ENCODE measurements at regions not wholly inside any gene's neighbourhood (a gene's known extent, or its start where the extent isn't known, plus 50 kb on each side); places are given as distances from the start of the nearest gene placed in this dataset.

DNA sequence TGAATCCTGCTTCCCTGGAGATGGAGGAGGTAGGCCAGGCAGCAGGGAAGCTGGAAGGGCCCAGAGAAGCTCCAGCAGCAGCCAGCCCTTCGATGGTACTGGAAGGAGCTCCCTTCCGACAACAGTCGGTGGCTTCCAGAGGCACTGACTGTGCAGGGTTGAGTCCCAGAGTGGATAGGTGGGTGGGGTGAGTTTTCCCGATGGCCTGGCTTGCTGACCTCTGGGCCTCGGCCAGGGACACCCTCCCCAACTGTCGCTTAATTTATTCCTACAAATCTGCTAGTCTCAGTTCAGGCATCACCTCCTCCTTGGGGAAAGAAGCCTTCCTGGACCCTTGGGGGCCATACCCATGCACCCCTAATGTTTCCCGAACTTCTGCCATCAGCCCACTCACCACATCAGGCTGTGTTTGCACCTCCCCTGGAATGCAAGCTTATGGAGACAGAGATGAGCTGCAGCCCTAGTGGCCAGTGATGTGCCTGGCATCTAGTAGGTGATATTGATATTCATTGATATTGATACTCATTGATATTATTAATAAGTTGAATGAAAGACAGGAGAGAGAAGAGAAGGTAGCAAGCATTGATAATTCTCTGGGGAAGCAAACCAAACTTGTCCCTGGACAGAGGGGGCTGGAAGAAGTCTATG, 104.6 kb upstream of the BOD1 start:
- DNase-seq: no peak

DNA sequence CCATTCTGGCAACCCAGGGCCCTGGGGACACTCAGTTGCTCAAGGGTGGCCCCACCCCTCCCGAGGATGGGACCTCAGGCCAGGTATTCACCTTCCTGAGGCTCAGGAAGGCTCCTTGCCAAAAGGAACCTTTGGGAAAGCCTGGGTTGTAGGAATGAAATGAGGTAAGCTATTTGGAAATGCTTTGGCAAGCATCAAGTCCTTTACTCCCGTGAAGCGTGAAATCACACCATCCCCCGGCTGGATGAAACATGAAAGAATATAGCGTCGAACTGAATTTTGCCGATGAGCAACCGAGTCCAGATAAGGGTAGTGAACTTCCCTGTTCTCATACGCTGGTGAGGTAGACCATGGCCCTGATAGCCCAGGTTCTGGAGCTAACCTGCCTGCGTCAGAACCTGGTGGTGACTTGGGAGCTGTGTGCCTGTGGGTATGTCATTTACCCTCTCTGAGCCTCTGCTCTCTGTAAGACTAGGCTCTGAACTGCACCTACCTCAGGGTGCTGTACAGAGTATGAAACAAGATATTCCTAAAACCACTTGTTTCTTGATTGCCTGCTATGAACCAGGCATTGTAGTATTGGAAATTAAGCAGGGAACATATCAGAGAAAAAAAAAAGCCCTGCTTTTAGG, 105.3 kb upstream of the BOD1 start:
- no peak for DNase-seq

DNA sequence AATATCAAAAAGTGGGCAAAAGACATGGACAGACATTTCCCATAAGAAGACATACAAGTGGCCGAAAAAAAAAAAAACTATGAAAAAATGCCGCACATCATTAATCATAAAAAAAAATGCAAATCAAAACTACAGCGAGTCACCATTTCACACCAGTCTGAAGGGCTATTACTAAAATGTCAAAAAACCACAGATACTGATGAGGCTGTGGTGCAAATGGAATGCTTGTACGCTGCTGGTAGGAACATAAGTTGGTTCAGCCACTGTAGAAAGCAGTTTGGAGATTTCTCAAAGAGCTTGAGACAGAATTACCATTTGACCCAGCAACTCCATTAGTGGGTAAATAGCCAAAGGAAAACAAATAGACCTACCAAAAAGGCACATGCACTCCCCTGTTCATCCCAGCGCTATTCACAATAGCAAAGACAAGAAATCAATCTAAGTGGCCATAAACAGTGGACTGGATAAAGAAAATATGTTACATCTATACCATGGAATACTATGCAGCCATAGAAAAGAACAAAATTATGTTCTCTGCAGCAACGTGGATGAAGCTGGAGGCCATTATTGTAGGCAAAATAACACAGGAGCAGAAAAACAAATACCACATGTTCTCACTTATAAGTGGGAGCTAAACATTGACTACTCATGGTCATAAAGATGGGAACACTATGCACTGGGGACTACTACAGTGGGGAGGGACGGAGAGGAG, 110.6 kb upstream of the BOD1 start:
- no peak for DNase-seq

DNA sequence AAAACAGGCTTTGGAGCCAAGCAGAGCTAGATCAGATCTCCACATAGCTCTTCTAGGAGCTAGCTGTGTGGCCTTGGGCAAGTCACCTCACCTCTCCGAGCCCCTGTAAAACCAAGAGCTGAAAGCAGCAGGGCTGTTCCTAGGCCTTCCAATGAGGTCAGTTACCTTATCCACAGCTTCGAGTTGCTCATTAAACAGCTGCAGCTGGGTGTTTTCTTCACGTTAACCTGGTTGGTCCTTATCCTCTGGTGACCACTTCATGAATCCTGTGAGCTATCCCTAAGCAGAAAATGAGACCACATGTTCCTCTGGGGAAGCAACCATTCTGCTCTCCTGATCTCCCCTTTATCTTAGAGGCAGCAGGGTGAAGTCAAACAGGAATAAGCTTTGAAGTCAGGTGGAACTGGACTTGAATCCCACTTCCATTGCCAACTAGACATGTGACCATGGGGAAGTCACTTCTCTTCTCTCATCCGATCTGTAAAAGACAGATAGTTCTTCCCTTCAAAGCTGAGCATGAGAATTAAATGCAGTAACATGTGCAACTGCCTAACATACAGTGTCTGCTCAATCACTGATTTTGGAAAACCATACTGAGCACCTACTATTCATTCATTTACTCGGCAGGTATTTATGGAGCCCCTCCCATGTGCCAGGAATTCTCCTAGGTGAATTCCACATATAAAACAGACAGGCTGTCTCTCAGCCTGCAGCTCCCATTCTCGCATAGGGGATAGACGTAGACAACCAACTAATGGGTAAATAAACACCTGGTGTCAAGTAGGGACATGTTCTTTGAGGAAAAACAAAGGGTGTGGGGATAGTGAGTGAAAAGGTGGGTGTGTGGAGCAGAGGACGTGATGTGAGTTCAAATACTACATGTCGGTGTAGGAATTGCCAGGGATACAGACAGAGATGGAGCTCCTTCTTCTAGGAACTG, 111.7 kb upstream of the BOD1 start:
- no peak for DNase-seq

DNA sequence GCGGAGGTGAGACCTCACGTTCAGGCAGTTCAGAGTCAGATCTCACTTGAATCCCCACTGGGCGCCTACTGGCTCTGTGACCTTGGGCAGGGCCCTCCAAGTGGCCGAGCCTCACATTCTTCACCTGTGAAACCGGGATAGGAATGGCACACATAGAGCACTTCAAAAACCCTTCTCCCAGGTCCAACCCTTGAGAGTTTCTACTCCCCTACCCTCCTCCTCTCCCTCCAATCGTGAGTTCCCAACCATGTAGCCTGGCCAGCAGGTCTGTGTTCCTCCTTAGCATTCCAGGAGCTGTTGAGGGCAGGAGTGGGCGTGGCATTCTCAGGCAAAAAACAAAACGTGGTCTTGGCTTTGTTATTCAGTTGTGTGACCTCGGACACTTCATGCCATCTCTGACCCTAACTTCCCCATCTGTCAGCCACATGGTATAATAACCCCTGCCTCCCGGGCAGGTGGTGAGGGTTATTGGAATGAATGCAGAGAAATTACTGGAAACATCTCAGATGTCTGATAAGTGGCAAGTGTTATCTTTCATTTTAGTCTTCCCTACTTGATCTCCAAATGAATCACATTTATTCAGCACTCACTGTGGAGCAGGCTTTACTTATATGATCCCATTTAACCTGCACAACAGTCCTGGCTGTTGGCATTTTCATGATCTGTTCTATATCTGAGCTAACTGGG, 112.8 kb upstream of the BOD1 start:
- DNase-seq: no peak

DNA sequence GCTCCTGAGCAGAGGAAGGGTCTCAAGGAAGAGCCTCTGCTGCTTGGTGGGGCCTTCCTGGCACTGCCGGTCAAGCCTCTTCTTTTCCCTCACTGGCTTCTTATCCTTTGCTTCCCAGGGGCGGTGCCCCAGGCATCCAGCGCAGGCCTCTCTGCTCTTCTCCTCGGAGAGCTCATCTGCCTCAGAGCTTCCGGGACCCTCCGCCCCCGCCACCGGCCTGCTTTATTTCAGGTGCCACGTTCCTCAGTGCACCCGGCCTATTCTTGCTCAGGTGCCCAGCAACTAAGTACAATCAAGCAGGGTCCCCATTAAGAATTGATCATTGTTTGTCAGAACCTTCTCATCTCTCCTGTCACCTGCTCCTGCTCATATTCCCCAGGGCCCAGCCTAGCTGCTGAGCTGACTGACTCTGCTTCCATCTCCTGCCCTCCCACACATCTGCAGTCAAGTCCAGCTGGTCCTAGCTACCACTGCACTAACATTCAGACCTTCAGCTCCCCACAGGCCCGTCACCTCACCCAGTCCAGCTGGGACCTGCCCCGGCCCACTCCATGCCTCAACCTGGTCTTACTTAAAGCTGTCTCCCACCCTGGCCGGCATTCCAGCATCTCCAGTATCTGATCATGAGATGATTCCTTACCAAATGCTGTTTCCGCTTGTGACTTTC, 114.3 kb upstream of the BOD1 start:
- DNase-seq: no peak

DNA sequence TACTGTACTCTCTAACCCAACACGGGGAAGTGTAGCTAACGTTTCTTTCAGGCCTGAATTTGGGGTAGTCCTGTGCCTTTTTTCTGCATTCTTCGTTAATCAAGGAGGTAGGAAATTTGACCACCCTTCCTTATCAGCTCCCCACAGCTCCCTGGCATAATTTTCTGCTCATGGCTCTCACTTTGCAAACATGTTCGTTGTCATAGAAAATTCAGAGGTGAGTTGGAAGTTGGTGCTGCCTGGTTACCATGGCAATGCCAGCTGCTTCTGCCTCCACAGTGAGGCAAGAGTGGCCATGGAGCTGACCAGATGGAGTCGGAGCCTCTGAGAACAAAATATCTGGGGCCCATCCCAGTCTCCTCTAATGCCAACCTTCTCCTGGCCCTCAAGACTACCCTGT, 116.6 kb upstream of the BOD1 start:
- DNase-seq: no peak

DNA sequence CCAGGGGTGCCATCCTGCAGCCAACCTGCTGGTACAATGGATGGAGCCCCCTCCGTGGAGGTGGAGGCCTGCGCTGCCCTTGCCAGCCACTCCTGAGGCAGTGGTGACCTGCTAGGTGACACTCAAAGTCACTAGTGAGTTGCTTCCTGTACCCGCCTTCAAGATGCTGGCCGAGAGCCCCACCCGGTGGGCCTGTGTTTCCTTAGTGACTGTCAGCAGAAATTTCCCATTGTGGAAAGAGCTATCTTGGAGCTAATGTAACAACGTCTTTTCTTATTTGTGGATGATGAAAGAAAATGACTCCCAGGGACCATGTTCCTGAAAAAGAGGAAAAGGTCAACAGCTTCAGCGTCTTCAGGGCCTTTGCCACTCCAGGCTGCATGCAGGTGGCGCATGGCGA, 117.0 kb upstream of the BOD1 start:
- DNase-seq: no peak

DNA sequence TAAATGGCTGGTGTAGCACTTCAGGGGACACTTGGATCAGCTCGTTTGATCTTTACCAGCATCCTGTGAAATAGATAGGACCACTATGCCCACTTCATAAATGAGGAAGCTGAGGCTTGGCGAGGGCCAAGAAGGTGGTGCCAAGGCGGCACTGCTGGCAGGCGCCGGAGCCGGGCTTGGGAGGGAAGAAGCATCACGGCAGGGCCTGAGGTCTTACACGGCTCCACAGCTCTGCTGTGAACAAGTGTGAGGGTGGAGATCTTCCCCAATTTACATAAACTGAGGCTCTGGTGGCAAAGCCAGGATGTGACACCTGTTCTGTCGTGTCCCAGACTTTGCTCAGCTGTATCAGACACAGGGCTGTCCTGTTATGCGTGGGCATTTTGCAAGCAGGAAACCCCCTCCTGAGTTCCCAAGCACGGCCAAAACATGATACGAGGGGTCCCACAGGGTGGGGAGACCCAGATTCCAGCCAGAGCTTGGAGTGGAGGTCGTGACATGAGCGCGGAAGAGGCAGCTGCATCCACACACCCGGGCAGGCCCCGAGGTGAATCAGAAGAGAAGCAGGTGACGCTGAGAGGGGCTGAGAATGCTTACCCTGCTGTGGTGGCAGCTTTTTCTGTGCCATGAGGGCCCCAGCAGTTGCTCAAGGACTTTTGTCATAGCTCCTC, 117.5 kb upstream of the BOD1 start:
- no peak for DNase-seq

DNA sequence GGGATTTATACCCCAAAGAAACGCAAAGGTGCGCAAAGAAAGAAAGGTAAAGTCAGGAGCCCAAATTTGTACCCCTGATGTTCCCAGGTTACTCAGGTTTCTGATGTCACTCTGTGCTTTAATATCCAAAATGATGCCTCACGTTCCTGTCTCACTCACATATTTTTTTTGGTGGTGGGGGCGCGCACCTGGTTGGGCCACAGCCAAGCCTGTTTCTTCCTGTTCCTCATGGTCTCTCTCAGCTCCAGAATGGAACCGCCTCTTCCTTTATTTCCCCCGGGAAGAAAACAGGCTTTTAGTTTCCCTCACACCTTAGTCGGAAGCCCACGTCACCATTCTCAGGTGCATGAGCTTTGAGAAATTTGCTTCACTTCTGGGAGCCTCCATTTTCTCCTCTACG, 118.3 kb upstream of the BOD1 start:
- DNase-seq: no peak

DNA sequence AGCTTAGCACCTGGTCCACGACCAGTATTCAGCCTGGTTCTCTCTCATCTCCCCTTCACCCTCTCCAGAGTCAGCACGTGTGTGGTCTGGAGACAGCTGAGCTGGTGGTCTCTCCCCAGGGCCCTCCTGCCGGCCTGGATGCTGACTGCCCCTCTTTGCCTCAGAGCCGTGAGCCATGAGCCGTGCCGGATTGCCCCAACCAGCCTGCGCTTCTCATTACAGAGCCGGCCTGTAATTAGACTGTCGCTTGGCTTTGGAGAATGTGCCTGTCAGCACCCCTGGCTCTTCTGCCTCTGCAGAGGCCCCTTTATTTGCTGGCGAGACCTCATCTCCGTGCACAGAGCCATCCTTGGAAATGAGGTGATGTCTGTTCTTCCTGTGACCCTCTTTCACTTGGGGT, 118.7 kb upstream of the BOD1 start:
- DNase-seq: no peak

DNA sequence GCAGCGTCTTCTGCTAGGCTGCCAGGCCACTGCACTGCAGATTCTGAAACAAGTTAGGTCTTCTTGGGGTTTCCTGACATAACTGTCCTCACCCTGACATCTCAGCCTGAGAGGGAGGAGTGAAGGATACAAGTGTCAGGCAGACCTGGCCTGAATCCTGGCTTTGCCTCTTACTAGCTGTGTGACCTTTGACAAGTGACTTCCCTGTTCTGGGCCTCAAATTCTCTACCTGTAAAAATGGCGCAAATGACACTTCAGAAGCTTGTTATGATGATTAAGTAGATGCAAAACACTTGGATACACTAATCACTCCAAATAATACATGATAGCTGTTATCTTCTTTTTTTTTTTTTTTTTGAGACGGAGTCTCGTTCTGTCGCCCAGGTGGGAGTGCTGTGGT, 119.2 kb upstream of the BOD1 start:
- DNase-seq: no peak

DNA sequence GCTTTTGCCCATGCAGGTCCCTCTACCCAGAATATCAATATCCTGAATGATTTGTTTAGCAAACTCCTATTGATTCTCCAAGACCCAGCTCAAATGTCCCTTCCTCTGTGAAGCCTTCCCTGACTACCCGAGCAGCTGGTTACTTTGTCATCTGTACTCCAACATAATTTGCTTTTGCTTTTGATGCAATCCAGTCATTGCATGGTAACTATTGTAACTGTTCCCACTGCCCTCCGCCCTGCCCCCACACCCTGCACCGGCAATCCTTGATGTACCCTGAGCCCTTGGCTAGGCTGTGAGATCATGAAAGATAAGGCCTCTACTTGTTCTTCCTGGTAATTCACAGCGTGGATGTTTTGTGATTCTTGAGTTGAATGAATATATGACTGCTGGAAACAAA, 119.9 kb upstream of the BOD1 start:
- DNase-seq: no peak

DNA sequence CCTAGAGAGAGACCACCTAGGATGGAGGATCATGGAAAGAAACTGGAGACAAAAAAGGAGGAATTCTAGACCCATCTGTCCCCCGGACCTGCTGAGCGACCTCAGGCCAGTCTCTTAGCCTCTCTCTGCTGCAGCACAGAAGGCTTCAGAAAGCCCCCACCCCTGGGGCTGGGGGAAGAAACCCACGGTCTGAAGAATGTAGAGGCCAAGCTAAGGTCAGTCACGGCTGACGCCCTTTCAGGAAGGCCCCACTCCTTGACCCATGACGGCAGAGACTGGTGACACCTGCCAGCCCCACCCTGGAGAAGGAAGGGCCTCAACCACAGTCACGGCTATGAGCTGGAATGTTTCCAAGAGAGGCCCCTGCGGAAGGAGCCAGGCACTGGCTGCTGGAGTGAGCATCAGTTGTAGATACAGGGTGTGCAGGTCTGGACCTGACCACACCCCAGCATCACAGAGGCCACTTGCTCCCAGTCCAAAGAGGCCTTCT, 120.5 kb upstream of the BOD1 start:
- DNase-seq: no peak

DNA sequence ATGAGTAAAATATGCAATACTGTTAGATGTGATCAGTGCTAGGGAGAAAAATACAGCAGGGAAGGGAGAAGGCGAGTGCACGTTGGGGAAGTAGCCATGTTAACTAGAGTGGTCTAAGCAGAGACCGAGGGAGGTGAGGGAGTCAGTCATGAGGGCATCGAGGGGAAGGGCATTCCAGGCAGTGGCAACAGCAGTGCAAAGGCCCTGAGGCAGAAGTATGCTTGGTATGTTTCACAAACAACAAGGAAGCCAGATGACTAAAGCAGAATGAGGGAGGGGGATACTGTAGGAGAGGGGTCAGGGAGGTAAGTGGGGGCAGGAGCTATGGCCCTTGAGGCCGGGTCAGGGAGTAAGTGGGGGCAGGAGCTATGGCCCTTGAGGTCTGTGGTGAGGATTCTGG, 123.3 kb upstream of the BOD1 start:
- no peak for DNase-seq

DNA sequence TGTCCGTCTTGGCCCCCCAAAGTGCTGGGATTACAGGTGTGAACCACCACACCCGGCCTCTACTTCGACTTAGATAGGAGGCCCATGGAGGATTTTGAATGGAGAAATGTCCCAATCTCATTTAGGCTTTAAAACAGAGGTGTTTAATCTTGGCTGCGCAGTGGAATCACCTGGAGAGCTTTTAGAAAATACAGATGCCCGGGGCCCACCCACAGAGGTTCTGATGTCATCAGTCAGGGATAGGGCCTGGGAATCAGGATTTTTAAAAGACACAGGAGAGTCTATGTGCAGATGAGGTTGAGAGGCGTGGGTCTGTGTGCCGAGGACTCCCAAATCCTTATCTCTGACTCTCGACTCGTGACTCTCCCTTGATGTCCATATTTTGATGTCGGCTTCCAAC, 124.0 kb upstream of the BOD1 start:
- DNase-seq: no peak

DNA sequence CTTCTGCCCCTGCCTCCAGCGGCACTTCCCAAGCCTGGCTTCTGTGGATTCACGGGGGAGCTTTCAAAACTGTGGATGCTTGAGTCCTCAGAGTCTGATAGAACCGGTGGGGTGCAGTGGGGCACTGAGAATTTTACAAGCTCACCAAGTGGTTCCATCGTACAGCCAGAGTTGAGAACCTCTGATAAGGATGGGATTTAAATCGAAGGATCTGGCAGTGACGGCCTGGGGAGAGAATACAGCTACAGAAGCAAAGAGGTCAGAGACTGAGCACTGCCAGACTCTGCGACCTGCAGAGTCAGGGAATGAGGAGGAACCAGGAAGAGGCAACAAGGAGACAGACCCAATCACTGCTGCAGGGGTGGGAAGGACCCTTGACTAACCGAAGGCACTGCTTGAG, 124.6 kb upstream of the BOD1 start:
- no peak for DNase-seq

DNA sequence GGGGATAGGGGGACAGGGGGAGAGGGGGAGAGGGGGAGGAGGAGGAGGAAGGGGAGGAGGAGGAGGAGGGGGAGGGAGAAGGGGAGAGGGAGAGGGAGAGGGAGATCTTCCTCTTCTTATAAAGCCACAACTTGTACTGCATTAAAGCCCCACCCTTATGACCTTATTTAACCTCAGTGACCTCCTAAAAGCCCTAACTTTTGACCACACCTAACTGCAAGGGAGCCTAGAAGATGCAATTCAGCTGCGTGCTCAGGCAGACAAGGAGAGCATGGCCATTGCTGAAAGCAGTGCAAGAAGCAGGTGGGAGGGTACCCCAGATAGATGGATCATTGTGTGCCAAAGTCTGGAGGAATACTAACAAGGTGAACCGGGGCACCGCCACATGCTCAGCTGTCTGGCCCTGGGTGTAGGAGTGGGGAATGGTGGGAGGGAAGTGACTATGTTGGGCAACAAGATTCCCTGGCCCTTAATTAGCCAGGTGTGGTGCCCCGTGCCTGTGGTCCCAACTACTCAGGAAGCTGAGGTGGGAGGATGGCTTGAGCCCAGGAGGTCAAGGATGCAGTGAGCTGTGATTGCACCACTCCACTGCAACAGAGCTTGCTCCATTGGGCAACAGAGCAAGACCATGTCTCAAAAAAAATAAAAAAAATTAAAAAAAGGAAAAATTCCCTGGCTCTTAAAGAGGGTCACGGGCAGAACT, 125.4 kb upstream of the BOD1 start:
- DNase-seq: no peak

DNA sequence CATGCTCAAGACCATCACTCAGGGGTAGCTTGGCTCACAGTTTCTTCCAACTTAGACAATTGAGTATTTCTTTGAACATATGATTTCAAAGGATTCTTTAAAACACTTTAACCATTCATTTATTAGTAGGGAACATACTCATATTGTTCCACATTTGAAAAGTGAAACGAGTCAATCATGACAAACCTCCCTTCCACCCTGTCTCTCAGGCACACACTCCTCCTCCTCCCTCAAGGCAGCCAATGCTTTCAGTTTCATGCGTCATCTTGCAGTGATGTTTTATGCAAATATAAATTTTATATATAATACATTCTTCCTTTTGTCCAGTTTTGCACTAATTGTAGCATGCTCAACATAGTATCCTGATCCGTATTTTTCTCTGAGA, 126.0 kb upstream of the BOD1 start:
- no peak for DNase-seq

DNA sequence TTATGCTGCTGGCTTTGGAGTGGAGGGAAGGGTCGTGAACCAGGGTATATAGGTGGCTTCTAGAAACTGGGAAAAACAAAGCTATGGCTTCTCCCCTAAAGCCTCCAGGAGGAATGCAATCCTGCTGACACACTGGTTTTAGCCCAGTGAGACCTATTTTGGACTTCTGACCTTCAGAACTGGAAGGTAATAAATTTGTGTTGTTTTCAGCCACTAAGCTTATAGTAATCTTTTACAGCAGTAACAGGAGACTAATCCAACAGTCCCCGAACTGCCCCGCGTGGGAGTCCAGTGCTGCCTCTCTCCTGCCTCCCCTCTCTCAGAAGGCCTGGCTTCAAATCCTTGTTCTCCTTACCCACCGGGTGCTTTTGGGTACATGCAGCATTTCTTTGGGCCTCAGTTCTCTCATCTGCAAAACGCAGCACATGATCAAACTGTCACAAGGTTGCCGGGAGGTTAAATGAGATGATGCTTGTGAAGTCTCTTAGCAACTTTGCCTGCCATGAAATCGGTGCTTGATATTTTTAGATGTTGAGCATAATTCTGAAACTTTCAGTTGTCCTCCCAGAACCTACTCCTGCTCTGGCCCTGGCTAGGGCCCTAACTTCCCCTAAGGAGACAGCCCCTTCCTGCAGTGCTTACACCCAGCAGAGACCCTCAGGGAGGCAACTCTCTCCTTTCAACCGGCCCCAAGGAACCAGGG, 127.3 kb upstream of the BOD1 start:
- no peak for DNase-seq

Measured in activated T-cell treated with anti-CD3 and anti-CD28 coated beads, Interleukin-2, amount 50 U/mL, for 48 hours (primary cell).